HEK293 (cell line): ENCODE measurements at regions not wholly inside any gene's neighbourhood (a gene's known extent, or its start where the extent isn't known, plus 50 kb on each side); places are given as distances from the start of the nearest gene placed in this dataset.

ENCODE experiments used
- CTCF ChIA-PET: fragments of 350-600 bp; formaldehyde crosslinking; extraction: SDS; loops from one replicate; lab custom pipeline; 2021; ENCODE audit warnings: antibody characterized with exemption; lab: Yijun Ruan, JAX
- POLR2A ChIA-PET: fragments of 300-600 bp; formaldehyde crosslinking; extraction: SDS; loops from one replicate; lab custom pipeline; 2020; ENCODE audit warnings: antibody characterized with exemption, inconsistent platforms; lab: Yijun Ruan, JAX
- H3K27ac ChIP-seq: fragments of 200-500 bp; sonication (Bioruptor generic); 2 replicates; pipeline ENCODE4 v1.5.1; 2014; ENCODE audit warnings: low read depth, low read length, control low read depth, inconsistent platforms; ENCODE audit errors: extremely low read depth
- H3K36me3 ChIP-seq, 2 experiments: fragments of 200-500 bp in 1 of 2; sonication (Bioruptor generic) in 1 of 2; 1 replicate in 1 of 2; 2 replicates in 1 of 2; pipeline ENCODE4 v1.5.1; 2014 to 2017; ENCODE audit warnings: inconsistent platforms in 2 of 2, low read length in 2 of 2; ENCODE audit not compliant: control insufficient read depth in 2 of 2, insufficient read depth in 1 of 2
- H3K4me1 ChIP-seq: fragments of 200-500 bp; sonication (Bioruptor generic); 2 replicates; pipeline ENCODE4 v1.5.1; 2014; ENCODE audit warnings: mild to moderate bottlenecking, low read length, inconsistent platforms; ENCODE audit not compliant: control insufficient read depth, insufficient read depth
- H3K4me3 ChIP-seq: 2 replicates; pipeline ENCODE4 v1.5.1; 2011; ENCODE audit warnings: low read depth, mild to moderate bottlenecking, control low read depth, low read length, moderate library complexity
- H3K9me3 ChIP-seq: fragments of 200-500 bp; sonication (Bioruptor generic); 2 replicates; pipeline ENCODE4 v1.5.1; 2014; ENCODE audit warnings: low read depth, low read length, inconsistent platforms; ENCODE audit not compliant: control insufficient read depth, insufficient read depth
- FEZF1 ChIP-seq: fragments of 450-650 bp; formaldehyde crosslinking; IDR thresholded peaks from 2 replicates; pipeline ENCODE4 v1.5.1; 2016; ENCODE audit warnings: missing biosample characterization, missing genetic modification characterization
- GLI4 ChIP-seq: fragments of 450-650 bp; formaldehyde crosslinking; IDR thresholded peaks from 2 replicates; pipeline ENCODE4 v1.5.1; 2016; ENCODE audit warnings: missing biosample characterization, missing genetic modification characterization
- MZF1 ChIP-seq: fragments of 450-650 bp; formaldehyde crosslinking; IDR thresholded peaks from 2 replicates; pipeline ENCODE4 v1.5.1; 2017; ENCODE audit warnings: missing biosample characterization, missing genetic modification characterization, borderline replicate concordance
- PRDM1 ChIP-seq: fragments of 450-650 bp; formaldehyde crosslinking; IDR thresholded peaks from 2 replicates; pipeline ENCODE4; 2016; ENCODE audit warnings: missing biosample characterization, missing genetic modification characterization
- TRIM28 ChIP-seq: IDR thresholded peaks from 2 replicates; pipeline ENCODE4 v1.6.1; 2011; ENCODE audit warnings: low read length, control low read depth, borderline replicate concordance
- ZBTB17 ChIP-seq: fragments of 450-650 bp; formaldehyde crosslinking; IDR thresholded peaks from 2 replicates; pipeline ENCODE4 v1.5.1; 2016; ENCODE audit warnings: missing biosample characterization, missing genetic modification characterization
- ZNF155 ChIP-seq: fragments of 450-650 bp; formaldehyde crosslinking; IDR thresholded peaks from 2 replicates; pipeline ENCODE4 v1.5.1; 2016; ENCODE audit warnings: missing biosample characterization, missing genetic modification characterization
- ZNF2 ChIP-seq: fragments of 450-650 bp; formaldehyde crosslinking; IDR thresholded peaks from 2 replicates; pipeline ENCODE4 v1.5.1; 2016; ENCODE audit warnings: missing biosample characterization, missing genetic modification characterization
- ZNF521 ChIP-seq: fragments of 450-650 bp; formaldehyde crosslinking; IDR thresholded peaks from 2 replicates; pipeline ENCODE4 v1.5.1; 2017; ENCODE audit warnings: missing biosample characterization, mild to moderate bottlenecking, missing genetic modification characterization
- ZNF624 ChIP-seq: fragments of 450-650 bp; formaldehyde crosslinking; IDR thresholded peaks from 2 replicates; pipeline ENCODE4 v1.5.1; 2017; ENCODE audit warnings: missing biosample characterization, missing genetic modification characterization
- ZNF701 ChIP-seq: fragments of 450-650 bp; formaldehyde crosslinking; IDR thresholded peaks from 2 replicates; pipeline ENCODE4 v1.5.1; 2016; ENCODE audit warnings: missing biosample characterization, missing genetic modification characterization
- ZSCAN30 ChIP-seq: fragments of 450-650 bp; IDR thresholded peaks from 2 replicates; pipeline ENCODE4 v1.5.1; 2018; ENCODE audit warnings: missing biosample characterization, mild to moderate bottlenecking, missing genetic modification characterization, moderate library complexity
- TF ChIP-seq, protein P1 (sequence below): fragments of 450-650 bp; IDR thresholded peaks from 2 replicates; pipeline ENCODE4 v1.5.1; 2018; ENCODE audit warnings: missing biosample characterization, mild to moderate bottlenecking, missing genetic modification characterization
- TF ChIP-seq, protein P2 (sequence below): fragments of 450-650 bp; formaldehyde crosslinking; IDR thresholded peaks from 2 replicates; pipeline ENCODE4 v1.5.1; 2017; ENCODE audit warnings: missing biosample characterization, missing genetic modification characterization
- TF ChIP-seq, protein P3 (sequence below): fragments of 450-650 bp; formaldehyde crosslinking; IDR thresholded peaks from 2 replicates; pipeline ENCODE4 v1.5.1; 2017; ENCODE audit warnings: missing biosample characterization, missing genetic modification characterization
- TF ChIP-seq, protein P4 (sequence below): fragments of 450-650 bp; formaldehyde crosslinking; IDR thresholded peaks from 2 replicates; pipeline ENCODE4 v1.5.1; 2016; ENCODE audit warnings: missing biosample characterization, missing genetic modification characterization
- TF ChIP-seq, protein P5 (sequence below): fragments of 450-650 bp; formaldehyde crosslinking; IDR thresholded peaks from 2 replicates; pipeline ENCODE4 v1.5.1; 2016; ENCODE audit warnings: missing biosample characterization, missing genetic modification characterization, low read depth
- TF ChIP-seq, protein P6 (sequence below): fragments of 450-650 bp; formaldehyde crosslinking; IDR thresholded peaks from 2 replicates; pipeline ENCODE4 v1.5.1; 2016; ENCODE audit warnings: missing biosample characterization, missing genetic modification characterization

DNA sequence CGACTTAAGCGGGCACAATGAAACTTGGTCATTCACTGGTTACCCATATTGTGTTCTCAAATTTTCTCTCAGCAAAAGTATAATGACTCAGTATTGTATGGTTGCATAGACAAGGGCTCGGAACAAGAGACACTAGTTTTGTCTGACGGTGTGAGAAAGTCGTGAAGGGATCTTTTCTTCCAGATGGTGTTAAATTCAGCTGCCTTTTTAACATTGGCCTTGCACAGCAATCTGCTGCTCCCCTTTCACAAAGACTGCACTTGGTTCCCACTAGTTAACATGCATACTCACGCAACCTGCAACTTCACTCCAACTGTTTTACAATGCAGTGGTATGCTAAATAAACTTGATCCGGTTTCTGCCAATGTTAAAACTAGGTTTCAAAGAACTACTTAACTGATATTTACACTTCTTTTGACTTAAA is 219.2 kb downstream of the MEF2C start:
- CTCF ChIA-PET: no interaction called here

More for the DNA sequence above, 219.2 kb downstream of the MEF2C start:
- peaks cover 30% of the 10 kb centered on the region for H3K4me1 ChIP-seq
- POLR2A ChIA-PET: no interaction called here
- H3K4me3 ChIP-seq: no peak overlapping the region
- H3K9me3 ChIP-seq: no peaks in the 10 kb centered on the region
- H3K36me3 ChIP-seq: no peaks in the 10 kb centered on the region
- TF ChIP-seq ZSCAN30 (tag by site-specific recombination) (peak; percentile 51; the same call in 1 of the 2 replicates), PRDM1 (tag by site-specific recombination) (0 out of 2 replicates have a peak, but pooled peaks have one; percentile 21), TRIM28 (0 out of 2 replicates have a peak, but pooled peaks have one; percentile 14), GLI4 (no peak), ZNF624 (tag by site-specific recombination) (no peak), ZNF701 (tag by site-specific recombination) (no peak), ZBTB17 (tag by site-specific recombination) (peak; percentile 34; the same call in 1 of the 2 replicates), ZNF155 (tag by site-specific recombination) (no peak), ZNF2 (no peak), MZF1 (tag by site-specific recombination) (peak; percentile 89), FEZF1 (tag by site-specific recombination) (peak; percentile 43; the same call in 1 of the 2 replicates), ZNF521 (no peak)
- TF ChIP-seq, protein P1, sequence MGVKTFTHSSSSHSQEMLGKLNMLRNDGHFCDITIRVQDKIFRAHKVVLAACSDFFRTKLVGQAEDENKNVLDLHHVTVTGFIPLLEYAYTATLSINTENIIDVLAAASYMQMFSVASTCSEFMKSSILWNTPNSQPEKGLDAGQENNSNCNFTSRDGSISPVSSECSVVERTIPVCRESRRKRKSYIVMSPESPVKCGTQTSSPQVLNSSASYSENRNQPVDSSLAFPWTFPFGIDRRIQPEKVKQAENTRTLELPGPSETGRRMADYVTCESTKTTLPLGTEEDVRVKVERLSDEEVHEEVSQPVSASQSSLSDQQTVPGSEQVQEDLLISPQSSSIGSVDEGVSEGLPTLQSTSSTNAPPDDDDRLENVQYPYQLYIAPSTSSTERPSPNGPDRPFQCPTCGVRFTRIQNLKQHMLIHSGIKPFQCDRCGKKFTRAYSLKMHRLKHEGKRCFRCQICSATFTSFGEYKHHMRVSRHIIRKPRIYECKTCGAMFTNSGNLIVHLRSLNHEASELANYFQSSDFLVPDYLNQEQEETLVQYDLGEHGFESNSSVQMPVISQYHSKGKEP (tag by site-specific recombination): peak; percentile 98
- TF ChIP-seq, protein P2, sequence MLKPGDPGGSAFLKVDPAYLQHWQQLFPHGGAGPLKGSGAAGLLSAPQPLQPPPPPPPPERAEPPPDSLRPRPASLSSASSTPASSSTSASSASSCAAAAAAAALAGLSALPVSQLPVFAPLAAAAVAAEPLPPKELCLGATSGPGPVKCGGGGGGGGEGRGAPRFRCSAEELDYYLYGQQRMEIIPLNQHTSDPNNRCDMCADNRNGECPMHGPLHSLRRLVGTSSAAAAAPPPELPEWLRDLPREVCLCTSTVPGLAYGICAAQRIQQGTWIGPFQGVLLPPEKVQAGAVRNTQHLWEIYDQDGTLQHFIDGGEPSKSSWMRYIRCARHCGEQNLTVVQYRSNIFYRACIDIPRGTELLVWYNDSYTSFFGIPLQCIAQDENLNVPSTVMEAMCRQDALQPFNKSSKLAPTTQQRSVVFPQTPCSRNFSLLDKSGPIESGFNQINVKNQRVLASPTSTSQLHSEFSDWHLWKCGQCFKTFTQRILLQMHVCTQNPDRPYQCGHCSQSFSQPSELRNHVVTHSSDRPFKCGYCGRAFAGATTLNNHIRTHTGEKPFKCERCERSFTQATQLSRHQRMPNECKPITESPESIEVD (tag by site-specific recombination): peak; percentile 81
- TF ChIP-seq, protein P3, sequence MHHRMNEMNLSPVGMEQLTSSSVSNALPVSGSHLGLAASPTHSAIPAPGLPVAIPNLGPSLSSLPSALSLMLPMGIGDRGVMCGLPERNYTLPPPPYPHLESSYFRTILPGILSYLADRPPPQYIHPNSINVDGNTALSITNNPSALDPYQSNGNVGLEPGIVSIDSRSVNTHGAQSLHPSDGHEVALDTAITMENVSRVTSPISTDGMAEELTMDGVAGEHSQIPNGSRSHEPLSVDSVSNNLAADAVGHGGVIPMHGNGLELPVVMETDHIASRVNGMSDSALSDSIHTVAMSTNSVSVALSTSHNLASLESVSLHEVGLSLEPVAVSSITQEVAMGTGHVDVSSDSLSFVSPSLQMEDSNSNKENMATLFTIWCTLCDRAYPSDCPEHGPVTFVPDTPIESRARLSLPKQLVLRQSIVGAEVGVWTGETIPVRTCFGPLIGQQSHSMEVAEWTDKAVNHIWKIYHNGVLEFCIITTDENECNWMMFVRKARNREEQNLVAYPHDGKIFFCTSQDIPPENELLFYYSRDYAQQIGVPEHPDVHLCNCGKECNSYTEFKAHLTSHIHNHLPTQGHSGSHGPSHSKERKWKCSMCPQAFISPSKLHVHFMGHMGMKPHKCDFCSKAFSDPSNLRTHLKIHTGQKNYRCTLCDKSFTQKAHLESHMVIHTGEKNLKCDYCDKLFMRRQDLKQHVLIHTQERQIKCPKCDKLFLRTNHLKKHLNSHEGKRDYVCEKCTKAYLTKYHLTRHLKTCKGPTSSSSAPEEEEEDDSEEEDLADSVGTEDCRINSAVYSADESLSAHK (tag by site-specific recombination): 0 out of 2 replicates have a peak, but pooled peaks have one; percentile 15
- TF ChIP-seq, protein P4, sequence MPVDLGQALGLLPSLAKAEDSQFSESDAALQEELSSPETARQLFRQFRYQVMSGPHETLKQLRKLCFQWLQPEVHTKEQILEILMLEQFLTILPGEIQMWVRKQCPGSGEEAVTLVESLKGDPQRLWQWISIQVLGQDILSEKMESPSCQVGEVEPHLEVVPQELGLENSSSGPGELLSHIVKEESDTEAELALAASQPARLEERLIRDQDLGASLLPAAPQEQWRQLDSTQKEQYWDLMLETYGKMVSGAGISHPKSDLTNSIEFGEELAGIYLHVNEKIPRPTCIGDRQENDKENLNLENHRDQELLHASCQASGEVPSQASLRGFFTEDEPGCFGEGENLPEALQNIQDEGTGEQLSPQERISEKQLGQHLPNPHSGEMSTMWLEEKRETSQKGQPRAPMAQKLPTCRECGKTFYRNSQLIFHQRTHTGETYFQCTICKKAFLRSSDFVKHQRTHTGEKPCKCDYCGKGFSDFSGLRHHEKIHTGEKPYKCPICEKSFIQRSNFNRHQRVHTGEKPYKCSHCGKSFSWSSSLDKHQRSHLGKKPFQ (tag by site-specific recombination): 0 out of 2 replicates have a peak, but pooled peaks have one; percentile 61
- TF ChIP-seq, protein P5, sequence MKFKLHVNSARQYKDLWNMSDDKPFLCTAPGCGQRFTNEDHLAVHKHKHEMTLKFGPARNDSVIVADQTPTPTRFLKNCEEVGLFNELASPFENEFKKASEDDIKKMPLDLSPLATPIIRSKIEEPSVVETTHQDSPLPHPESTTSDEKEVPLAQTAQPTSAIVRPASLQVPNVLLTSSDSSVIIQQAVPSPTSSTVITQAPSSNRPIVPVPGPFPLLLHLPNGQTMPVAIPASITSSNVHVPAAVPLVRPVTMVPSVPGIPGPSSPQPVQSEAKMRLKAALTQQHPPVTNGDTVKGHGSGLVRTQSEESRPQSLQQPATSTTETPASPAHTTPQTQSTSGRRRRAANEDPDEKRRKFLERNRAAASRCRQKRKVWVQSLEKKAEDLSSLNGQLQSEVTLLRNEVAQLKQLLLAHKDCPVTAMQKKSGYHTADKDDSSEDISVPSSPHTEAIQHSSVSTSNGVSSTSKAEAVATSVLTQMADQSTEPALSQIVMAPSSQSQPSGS: no peak
- TF ChIP-seq, protein P6, sequence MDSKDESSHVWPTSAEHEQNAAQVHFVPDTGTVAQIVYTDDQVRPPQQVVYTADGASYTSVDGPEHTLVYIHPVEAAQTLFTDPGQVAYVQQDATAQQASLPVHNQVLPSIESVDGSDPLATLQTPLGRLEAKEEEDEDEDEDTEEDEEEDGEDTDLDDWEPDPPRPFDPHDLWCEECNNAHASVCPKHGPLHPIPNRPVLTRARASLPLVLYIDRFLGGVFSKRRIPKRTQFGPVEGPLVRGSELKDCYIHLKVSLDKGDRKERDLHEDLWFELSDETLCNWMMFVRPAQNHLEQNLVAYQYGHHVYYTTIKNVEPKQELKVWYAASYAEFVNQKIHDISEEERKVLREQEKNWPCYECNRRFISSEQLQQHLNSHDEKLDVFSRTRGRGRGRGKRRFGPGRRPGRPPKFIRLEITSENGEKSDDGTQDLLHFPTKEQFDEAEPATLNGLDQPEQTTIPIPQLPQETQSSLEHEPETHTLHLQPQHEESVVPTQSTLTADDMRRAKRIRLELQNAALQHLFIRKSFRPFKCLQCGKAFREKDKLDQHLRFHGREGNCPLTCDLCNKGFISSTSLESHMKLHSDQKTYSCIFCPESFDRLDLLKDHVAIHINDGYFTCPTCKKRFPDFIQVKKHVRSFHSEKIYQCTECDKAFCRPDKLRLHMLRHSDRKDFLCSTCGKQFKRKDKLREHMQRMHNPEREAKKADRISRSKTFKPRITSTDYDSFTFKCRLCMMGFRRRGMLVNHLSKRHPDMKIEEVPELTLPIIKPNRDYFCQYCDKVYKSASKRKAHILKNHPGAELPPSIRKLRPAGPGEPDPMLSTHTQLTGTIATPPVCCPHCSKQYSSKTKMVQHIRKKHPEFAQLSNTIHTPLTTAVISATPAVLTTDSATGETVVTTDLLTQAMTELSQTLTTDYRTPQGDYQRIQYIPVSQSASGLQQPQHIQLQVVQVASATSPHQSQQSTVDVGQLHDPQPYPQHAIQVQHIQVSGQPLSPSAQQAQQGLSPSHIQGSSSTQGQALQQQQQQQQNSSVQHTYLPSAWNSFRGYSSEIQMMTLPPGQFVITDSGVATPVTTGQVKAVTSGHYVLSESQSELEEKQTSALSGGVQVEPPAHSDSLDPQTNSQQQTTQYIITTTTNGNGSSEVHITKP (tag by site-specific recombination): peak; percentile 87
- H3K27ac ChIP-seq: peak overlapping the region; percentile 34; the same call in 1 of the 2 replicates
